T follicular helper cell (primary cell): ENCODE measurements at regions not wholly inside any gene's neighbourhood (a gene's known extent, or its start where the extent isn't known, plus 50 kb on each side); places are given as distances from the start of the nearest gene placed in this dataset.

Experiments
- DNase-seq: peaks from one replicate; pipeline ENCODE4 v3.0.0-alpha.2; 2020; ENCODE audit warnings: low read depth

GRCh38 chr7:85074-85882, 107.1 kb upstream of the FAM20C start:
- DNase-seq, result no peak

- DNase-seq, result no peak
Measured at GRCh38 chr7:85883-86515, 106.4 kb upstream of the FAM20C start.

GRCh38 chr7:86629-87028, 105.7 kb upstream of the FAM20C start:
- no peak for DNase-seq

- no peak for DNase-seq
Measured at GRCh38 chr7:87047-87446, 105.3 kb upstream of the FAM20C start.

GRCh38 chr7:87671-88070, 104.7 kb upstream of the FAM20C start:
- no peak for DNase-seq

- DNase-seq, result no peak
Measured at GRCh38 chr7:88095-88926, 104.1 kb upstream of the FAM20C start.

GRCh38 chr7:88927-89231, 103.5 kb upstream of the FAM20C start:
- DNase-seq, result no peak

GRCh38 chr7:89232-90019, 102.9 kb upstream of the FAM20C start:
- no peak for DNase-seq

GRCh38 chr7:90111-91063, 102.0 kb upstream of the FAM20C start:
- DNase-seq, result no peak

- DNase-seq, result no peak
Measured at GRCh38 chr7:91396-92175, 100.8 kb upstream of the FAM20C start.

- DNase-seq, result no peak
Measured at GRCh38 chr7:92231-92674, 100.1 kb upstream of the FAM20C start.

GRCh38 chr7:92888-93672, 99.3 kb upstream of the FAM20C start:
- DNase-seq, result no peak

- no peak for DNase-seq
Measured at GRCh38 chr7:94251-94801, 98.0 kb upstream of the FAM20C start.

- no peak for DNase-seq
Measured at GRCh38 chr7:95180-95862, 97.0 kb upstream of the FAM20C start.

- no peak for DNase-seq
Measured at GRCh38 chr7:95863-96260, 96.5 kb upstream of the FAM20C start.

- DNase-seq, result no peak
Measured at GRCh38 chr7:96861-97260, 95.5 kb upstream of the FAM20C start.

GRCh38 chr7:97310-97841, 95.0 kb upstream of the FAM20C start:
- no peak for DNase-seq
